ENCODE measurements at regions not wholly inside any gene's neighbourhood (a gene's known extent, or its start where the extent isn't known, plus 50 kb on each side); places are given as distances from the start of the nearest gene placed in this dataset.

- H3K9me3 Mint-ChIP-seq, result peaks cover 4% of the 10 kb centered on the region
- no peaks in the 10 kb centered on the region for H3K36me3 Mint-ChIP-seq
- no peaks in the 10 kb centered on the region for H3K27me3 Mint-ChIP-seq (ENCODE audit: low read depth)
- TF ChIP-seq CTCF (IDR thresholded peaks at IDR 0.05; ENCODE audit: unreplicated experiment), result no peak
- H3K27ac Mint-ChIP-seq, result no peak overlapping the region
- H3K4me3 Mint-ChIP-seq, result no peak overlapping the region
- H3K4me1 Mint-ChIP-seq, result peaks cover 34% of the 10 kb centered on the region
- DNase-seq (ENCODE audit: low spot score in 2 of 2, unreplicated experiment in 2 of 2), result no peak
Observed at GRCh38 chr10:33734393-33735155, 400.1 kb upstream of the NRP1 start.

GRCh38 chr10:33733058-33733457 lies 398.6 kb upstream of the NRP1 start:
- DNase-seq (ENCODE audit: low spot score in 2 of 2, unreplicated experiment in 2 of 2), result no peak
- Mint-ChIP-seq H3K4me1 (peaks cover 34% of the 10 kb centered on the region), H3K27me3 (ENCODE audit: low read depth) (no peaks in the 10 kb centered on the region), H3K4me3 (no peak overlapping the region), H3K9me3 (peaks cover 5% of the 10 kb centered on the region), H3K27ac (no peak overlapping the region), H3K36me3 (peaks cover 3% of the 10 kb centered on the region)
- no peak for TF ChIP-seq CTCF (IDR thresholded peaks at IDR 0.05; ENCODE audit: unreplicated experiment)

GRCh38 chr10:33732161-33732680 lies 397.8 kb upstream of the NRP1 start:
- H3K4me3 Mint-ChIP-seq, result no peak overlapping the region
- H3K9me3 Mint-ChIP-seq, result peaks cover 5% of the 10 kb centered on the region
- no peak for TF ChIP-seq CTCF (IDR thresholded peaks at IDR 0.05; ENCODE audit: unreplicated experiment)
- no peak for DNase-seq (ENCODE audit: low spot score in 2 of 2, unreplicated experiment in 2 of 2)
- H3K27ac Mint-ChIP-seq, result peak overlapping the region; percentile 83
- no peaks in the 10 kb centered on the region for H3K27me3 Mint-ChIP-seq (ENCODE audit: low read depth)
- peaks cover 34% of the 10 kb centered on the region for H3K4me1 Mint-ChIP-seq
- H3K36me3 Mint-ChIP-seq, result peaks cover 3% of the 10 kb centered on the region

- H3K4me3 Mint-ChIP-seq, result no peak overlapping the region
- DNase-seq (ENCODE audit: low spot score in 2 of 2, unreplicated experiment in 2 of 2), result no peak
- H3K27me3 Mint-ChIP-seq (ENCODE audit: low read depth), result no peaks in the 10 kb centered on the region
- peaks cover 34% of the 10 kb centered on the region for H3K4me1 Mint-ChIP-seq
- TF ChIP-seq CTCF (IDR thresholded peaks at IDR 0.05; ENCODE audit: unreplicated experiment), result no peak
- H3K36me3 Mint-ChIP-seq, result peaks cover 3% of the 10 kb centered on the region
- peaks cover 5% of the 10 kb centered on the region for H3K9me3 Mint-ChIP-seq
- H3K27ac Mint-ChIP-seq, result no peak overlapping the region
Observed at GRCh38 chr10:33731322-33731721, 396.9 kb upstream of the NRP1 start.

- Mint-ChIP-seq H3K9me3 (peaks cover 9% of the 10 kb centered on the region), H3K4me1 (peaks cover 11% of the 10 kb centered on the region), H3K4me3 (no peak overlapping the region), H3K36me3 (peaks cover 3% of the 10 kb centered on the region), H3K27ac (no peak overlapping the region), H3K27me3 (ENCODE audit: low read depth) (no peaks in the 10 kb centered on the region)
- no peak for TF ChIP-seq CTCF (IDR thresholded peaks at IDR 0.05; ENCODE audit: unreplicated experiment)
- DNase-seq (ENCODE audit: low spot score in 2 of 2, unreplicated experiment in 2 of 2), result no peak
Observed at GRCh38 chr10:33725430-33725829, 391.0 kb upstream of the NRP1 start.

Measured in mesothelial cell of epicardium (in vitro differentiated cells).